NCI-H446 treated with DMSO at 0.1 percent for 48 hours (cell line): ENCODE measurements at regions not wholly inside any gene's neighbourhood (a gene's known extent, or its start where the extent isn't known, plus 50 kb on each side); places are given as distances from the start of the nearest gene placed in this dataset.

ENCODE experiments used
- DNase-seq: peaks from one replicate; lab custom pipeline; 2025; lab: John Stamatoyannopoulos, UW

DNA sequence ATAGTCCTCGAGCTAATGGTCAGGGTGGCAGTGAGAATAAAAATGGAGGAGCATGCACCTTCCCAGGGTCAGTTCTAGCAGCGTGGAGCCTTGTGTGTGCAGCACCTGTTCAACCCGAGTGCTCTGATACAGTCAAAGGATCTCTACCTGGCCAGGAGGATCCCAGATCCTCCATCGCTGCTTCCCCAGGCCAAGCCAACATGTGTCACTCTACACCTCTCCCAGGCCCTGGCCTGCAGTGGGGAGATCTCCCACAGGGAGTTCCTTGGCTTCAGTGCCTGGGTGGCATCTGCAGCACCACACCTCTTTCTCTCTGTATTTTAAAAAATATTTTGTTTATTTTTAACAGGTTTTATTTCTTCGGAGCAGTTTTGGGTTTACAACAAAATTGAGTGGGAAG, 414.8 kb upstream of the C2CD4B start:
- DNase-seq, result no peak

DNA sequence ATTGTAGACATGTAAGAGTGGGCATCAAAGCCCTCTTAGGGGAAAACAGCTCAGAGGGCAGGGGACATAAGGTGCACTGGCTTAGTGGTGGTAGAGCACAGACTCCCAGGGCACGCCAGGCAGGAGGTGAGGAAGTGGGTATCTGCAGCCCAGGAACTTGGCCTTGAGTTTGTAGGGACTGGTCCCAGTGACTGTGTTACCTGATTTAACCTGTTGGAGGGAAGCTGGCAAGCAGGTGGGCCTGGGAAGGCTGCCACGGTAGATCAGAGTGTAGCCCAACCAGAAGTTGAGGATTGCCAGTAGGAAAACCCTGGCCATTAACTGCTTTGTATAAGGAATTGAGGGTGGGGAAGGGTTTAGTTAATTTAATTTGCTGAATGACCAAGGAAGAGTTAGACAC, 417.5 kb upstream of the C2CD4B start:
- DNase-seq, result no peak

DNA sequence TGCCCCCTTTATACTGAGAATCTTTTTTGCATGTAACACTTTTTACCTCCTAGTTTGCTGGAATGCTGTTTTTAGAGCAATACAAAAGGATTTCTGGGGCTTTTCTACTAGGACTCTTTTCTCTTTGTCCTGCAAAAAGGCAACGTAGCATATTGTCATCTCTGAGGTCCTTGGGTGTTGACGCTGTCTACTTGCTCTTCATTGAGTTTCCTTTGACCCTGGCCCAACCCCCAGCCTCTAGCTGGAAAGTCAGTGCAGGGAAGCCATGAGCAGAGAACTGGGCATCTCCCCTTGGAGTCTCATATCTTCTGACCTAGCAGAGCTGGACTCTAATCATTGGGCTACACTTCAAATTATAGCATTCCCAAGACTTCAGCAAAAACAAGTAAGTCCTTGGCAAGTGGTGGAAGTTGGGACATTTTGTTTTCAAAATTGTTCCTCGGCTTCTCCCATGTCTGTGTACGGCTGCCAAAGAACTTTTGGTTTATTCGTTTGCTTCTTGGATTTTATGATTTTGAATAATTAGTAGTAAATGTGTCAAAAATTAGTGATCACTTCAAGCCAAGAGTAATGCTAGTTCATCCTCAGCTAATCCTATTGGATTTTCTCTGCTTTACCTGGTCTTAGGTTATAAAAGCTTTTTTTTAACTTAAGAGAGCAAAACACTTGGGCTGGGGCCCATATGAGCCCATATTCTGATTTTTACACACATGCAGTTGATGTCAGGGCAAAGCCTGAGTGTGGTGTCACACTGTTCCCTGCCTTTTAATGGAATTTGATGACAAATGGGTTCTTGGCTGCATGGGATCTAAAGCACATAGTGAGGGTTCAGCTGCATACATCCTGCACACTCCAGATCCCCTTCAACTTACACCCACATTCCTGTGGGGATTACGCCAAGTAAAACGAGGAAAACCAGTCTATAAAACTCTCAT, 419.5 kb upstream of the C2CD4B start:
- no peak for DNase-seq

DNA sequence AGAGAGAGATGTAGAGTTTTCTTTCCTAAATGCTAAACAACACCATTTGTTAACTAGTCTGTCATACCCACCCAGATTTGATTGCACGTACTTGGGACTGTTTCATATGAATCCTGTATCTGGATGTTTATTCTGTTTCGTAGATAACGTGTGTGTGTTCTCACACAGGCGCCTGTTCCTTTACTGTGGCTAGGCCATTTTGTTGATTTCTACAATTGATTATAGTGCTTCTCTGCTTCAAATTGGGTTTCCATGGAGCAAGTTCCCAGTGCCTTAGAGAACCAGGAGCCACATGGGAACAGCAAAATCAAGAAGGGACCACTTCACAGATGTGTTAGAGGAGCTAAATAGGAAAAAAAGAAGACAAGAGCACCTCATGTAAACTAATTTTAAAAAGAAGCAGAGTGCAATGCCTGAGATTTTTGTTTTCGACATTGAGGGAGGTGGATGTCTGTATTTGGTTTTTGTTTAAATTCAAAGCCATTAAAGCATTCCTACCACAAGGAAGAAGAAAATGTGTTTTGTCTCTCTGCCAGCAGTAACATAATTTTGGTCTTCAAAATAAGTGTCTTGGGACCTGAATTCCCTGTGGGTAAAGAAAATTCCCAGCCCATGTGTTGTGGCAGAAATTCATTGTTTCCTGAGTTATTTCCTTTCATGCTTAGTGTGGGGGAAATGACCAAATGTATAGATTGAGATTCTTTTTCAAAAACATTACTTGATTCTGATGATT, 424.0 kb upstream of the C2CD4B start:
- no peak for DNase-seq

DNA sequence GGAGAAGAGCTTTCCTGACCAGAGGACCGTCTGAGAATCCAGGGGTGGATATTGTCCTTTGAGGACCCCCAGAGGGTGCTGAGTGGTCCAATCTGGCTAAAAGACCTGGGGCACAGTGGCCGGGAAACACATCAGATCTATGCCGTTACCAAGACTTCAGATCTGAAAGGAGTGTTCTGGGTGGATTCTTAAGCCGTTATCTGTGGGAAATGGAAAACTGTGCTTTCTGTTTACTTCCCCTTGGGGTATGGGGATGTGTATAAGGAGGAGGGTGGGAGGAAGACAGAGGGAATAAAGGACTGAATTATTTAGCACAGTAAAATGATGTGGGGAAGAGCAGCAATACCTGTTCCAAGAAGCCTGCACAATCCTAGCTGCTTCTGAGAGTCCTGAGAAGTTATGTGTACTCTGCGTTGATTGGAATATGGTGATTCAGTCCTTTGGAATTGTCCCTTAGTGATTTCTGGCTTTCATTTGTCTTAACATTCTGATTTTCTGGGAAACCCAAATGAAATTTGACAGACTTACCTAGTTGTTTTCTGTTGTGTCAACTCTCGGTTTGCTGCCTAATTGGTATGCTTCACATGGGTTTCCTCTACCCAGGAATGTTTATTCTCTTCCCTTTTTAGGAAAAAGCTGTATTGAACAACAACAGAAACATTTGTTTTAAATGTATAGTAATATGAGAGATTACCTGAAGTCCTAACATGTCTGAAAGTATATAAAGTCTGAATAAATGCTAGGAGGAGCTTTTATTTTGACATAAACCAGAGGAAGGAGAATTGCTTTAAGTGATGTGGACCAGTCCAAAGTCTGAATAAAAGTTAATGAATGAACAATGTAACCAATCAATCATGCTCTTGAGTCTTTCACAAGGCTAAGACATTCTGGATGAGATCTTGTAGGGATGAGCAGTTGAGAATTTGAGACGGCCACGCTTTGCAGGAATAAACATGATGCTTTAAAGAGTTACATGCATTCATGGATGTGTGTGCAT, 427.1 kb upstream of the C2CD4B start:
- DNase-seq, result no peak

DNA sequence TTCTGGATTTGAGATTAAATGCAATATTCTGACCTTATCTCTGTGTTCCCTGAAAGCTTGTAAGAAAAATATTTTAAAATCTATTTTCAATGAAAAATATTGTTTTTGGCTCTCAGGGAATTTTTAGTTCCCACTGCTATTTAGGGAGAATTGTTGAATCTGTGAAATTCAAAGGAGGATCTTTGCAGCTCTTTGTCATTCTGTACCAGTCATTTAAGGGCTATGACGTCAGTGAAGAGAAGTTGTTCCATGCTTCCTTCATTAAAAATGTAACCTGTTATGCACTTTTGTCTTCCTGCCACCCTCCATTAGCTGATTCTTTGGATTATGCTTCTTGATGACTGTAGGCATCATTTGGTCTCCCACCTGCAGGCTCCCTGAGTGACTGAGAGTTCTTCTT, 427.8 kb upstream of the C2CD4B start:
- DNase-seq, result no peak

DNA sequence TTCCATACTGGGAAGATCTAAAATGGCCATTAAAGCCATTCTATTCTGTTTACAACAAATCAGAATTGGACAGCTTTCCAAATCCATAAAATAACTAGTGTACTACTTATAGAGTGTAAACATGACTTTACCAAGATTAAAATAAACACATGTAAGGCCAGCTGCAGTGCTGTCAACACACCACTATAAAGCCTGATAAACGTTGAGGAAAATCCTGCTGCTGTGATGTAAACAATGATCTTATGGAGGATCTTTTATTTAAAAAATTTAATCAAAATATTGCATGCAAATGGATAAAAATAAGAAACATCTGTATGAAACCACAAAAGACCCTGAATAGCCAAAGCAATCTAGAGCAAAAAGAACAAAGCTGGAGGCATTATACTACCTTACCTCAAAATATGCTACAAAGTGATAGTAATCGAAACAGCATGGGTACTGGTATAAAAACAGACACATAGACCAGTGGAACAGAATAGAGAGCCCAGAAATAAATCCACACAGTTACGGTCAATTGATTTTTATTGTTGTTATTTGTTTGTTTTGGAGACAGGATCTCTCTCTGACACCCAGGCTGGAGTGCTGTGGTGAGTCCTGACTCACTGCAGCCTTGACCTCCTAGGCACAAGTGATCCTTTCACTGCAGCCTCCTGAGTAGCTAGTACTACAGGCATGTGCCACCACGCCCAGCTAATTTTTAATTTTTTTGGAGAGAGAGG, 428.8 kb upstream of the C2CD4B start:
- no peak for DNase-seq

DNA sequence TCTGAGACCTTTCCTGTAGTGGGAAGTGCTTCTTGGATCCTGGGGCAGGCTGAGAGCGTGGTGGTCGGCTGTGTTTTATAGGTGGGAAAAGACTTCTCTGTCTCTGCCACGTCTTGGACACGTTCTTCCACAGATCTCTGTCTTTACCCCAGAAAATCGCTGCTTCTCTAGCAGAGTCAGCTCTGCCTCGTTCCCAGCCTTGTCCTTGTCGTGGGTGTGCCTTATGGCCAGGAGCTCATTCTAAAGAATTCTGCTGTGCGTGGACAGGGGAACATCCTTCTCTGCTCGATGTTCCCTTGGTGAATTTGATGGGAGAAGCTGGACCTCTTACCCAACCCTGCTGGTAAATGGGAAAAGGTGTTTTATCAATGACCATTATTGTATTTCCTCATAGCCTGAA, 433.1 kb upstream of the C2CD4B start:
- no peak for DNase-seq

DNA sequence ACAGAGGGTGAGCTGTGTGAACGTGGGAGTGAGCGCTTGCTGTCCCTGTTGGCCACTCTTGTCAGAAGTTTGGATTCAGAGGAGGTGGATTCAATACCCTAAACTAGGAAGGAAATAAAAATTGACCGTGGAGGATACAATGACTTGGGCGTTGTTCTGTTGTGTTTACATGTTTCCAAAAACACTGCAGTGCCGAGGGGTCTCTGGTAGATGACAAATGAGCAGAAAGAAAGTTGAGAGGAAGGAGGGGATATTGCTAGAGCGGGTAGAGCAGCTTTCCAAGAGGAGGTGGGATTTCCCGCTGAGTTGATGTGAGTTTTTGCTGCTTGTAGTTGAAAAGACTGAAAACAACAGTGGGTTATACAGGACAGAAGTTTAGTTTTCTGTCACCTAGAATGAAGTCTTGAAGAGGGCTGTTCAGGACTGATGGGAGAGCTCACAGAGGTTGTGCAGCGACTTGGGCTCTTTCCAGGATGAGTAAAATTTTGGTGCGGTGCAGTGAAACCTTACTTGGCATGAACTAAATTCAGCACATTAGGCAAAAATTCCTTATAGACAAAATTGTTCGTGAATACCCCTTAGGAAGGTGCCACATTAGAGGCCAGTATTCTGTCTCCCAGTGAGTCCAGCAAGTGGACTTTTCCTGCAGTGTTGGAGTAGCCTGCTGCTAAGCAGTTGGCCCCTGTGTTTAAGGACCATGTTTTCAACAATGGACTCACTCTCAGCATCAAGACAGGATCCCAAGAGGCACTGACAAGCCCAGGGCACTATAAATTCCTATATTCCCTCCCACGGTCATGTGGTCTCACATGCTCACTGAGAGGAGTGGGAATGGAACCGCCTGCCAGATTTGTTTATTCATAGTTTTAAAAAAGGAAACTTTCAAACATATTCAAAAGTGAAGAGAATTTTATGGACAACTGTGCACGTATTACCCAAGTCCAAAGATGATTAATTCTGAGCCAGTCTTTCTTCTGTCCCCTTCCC, 435.0 kb upstream of the C2CD4B start:
- no peak for DNase-seq

DNA sequence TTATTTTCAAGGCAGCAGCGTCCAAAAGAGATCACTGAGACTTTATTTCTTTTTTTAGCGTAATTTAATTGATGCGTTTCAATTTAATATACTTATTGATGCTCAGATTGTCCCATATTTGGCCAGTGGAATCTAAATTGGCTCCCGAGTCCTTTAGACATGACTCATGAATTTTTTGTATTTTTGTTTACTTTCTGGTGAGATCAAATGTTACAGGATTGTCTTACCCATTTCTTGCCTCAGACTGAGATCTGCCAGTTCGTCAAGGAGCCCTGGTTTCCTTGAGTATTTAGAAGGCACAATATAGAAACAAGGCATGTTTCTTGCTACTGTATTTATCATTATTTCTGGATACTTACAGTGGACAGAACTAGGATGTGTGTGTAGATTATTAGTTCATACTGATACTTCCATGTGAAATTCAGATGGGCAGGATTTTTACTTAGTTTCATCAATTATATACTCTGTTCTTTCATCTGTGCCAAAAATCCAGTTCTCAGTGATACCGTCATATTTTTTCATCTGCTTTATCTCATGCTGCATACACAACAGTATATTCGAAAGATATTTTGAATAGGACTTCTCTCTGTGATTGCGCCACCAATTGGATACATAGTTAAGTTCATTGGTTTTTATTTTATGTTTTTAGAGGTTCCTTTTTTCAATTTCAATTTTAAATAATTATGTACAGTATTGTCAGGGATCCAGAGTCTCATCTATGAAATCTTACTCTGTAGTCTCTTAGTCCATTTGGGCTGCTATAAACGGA, 436.9 kb upstream of the C2CD4B start:
- no peak for DNase-seq

DNA sequence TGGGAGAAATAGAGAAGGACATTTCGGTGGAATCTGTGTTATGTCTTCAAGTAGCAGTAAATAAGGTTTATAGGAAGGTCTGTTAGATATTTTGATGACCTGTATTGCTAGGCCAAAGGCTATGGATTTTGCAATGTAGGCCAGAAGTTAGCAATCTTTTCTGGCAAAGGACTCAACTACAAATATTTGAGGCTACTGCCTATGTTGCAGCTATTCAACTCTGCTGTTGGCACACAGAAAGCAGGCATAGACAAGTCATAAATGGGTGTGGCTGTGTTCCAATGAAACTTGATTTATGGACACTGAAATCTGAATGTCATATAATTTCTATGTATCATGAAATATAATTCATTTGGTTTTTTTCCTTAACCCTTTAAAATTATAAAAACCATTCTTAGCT, 438.7 kb upstream of the C2CD4B start:
- DNase-seq, result no peak

DNA sequence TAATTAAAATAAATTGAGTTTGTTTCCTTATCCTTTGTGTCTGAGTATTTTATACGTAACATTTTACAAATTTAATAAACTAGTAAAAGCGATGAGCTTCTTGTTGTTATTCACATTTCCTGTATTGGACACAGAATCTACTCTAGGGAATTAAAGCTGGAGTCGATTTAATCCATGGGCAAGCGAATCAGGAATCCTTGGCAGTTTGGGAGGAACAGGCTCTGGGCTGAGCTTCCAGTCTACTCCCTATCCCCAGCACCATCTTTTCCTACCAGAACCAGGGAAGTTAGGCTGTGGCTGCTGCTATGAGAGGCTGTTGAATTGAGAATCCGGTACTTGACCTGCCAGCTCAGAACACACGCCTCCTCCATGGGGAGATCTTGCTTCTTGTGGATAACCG, 437.3 kb upstream of the TPM1 start:
- DNase-seq, result no peak

DNA sequence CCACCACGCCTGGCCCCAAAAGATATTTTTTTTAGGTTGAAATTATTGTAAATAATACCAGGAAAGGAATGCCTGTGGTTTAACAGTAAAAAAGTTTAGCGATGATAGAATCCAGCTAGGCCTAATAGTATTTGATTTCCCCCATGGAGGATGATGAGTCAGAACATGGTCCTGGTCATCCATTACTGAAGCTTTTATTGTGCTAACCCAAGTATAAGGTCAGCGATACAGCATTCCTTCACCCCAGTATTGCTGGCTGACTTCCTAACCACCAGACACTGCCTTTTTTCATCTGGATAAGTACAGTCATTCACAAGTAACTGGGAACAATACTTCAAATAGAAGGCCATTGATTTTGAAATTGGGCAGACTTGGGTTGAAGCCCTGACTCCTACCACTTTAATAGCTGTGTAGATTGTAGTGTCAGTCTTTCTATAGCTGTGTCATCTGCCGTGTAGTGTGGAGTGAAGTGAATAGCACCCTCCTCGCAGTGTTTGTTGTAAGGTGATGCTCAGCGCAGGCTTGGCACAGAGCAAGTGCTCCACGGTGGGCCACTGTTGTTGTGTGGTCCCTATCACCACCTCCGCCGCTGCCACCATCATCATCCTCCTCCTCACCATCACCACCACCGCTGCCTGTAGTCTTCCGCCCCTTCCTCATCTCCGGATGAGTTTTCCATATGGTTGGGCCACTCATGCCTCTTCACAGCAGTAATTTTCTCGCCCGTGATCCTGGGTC, 436.0 kb upstream of the TPM1 start:
- no peak for DNase-seq

DNA sequence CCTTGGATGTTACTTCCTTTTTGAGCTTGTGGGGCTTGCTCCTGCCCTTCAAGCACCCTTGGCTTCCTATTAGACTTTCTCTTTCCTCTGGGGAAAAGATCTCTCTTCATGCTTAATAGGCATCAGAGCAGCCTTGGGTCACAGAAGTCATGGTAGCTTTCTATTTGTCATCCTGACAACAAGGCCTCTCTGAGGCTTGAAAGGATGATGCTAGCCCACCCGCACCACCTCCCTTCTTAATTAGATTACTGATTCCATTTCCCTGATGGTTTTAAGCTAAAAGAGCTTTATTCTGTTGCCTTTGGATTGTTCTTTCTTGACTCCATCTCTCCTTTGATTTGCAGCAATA, 435.5 kb upstream of the TPM1 start:
- no peak for DNase-seq

DNA sequence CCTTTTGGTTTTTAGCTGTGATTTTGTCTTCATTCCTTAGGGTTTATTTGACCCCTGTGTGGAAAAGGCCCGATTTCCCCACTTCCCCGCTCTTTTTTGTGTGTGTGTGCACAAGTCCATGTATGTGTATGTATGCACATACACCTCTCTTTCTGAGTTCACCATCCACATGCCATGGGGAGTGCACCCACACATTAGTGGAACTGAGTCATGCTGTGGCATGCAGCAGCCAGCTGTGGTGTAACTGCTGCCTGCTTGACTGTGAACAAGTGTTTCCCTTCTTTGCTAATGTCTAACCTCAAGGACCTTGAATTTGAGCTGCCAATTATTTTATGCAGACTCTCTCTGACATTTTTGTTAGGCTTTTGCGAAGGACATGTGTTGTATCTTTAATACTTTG, 434.9 kb upstream of the TPM1 start:
- no peak for DNase-seq

DNA sequence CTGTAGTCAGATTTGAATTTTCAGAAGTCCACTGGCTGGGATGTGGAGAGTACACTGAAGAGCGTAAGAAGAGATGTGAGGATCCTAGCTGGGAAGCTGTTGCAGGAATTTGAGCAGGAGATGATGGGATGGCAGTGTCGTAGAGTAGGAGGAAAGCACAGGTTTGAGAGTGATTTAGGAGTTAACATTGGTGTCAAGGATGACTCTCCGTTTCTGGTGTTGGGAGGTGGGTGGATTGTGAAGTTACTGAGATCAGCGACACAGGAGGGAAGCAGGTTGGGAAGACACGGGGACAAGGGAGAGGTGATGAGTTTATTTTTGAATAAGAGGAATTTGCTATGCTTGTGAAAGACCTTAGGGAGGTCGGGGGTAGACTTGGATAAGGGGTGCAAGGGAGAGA, 434.2 kb upstream of the TPM1 start:
- DNase-seq, result no peak

DNA sequence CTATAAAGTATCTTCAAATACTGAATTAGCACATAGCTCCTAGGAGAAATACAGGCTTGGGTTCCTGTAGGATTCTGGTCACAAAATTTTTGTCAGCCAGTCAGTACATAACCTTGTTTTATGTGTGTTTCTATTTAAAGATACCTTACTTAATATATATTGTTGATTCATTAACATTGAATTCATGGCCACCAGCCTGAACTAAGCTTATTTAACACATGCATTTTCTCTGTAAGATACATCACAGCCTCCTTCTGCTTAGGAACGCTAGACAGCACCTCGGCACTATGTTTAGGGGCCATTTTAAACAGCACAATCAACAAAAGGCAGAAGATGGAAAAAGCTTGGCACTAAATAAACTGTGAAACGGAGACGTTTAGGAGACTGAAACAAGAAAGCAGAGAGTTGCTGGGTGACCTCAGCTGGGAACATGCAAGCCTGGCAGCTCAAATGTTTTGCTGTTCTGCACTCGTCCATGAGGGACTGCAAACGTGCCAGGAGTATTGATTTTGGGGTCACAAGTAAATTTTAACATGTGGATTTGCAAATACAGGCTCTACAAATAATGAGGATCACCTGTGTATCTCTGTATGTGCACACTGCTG, 432.2 kb upstream of the TPM1 start:
- no peak for DNase-seq

DNA sequence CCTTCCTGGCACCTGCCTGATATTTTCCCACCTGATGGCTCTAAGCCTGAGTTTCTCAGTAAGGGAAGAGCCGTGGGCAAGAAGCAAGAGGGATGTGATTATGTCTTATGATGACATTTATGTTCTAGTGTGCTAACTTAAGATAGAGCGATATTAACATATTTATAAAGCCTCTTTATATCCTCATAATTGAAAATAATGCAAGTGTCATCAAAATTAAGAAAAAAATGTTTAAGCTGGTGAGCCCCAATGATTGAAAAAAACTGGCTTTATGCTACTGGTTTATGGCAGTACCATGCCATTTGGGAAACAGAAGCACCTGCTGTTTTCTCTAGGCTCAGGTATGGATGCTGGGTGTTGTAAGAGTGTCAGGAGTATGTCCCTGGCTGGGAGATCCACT, 431.5 kb upstream of the TPM1 start:
- no peak for DNase-seq
